Spleen (tissue), 11 donors: ENCODE measurements at regions not wholly inside any gene's neighbourhood (a gene's known extent, or its start where the extent isn't known, plus 50 kb on each side); places are given as distances from the start of the nearest gene placed in this dataset.

Experiments
- DNase-seq: peaks from one replicate; pipeline ENCODE4 v3.0.0-alpha.2; 2020
- H3K27ac ChIP-seq, 8 donors: fragments of 200-600 bp; sonication (generic) in 7 of 8; 1 replicate in 4 of 8; 2 replicates in 4 of 8; pipeline versions ENCODE4 v1.5.0 to v1.8.0; 2016 to 2021; ENCODE audit warnings: inconsistent platforms in 4 of 8, mild to moderate bottlenecking in 4 of 8, moderate library complexity in 1 of 8
- H3K27me3 ChIP-seq, 7 donors: fragments of 200-600 bp; sonication (generic) in 6 of 7; replicated peaks in 1 of 7; 1 replicate in 4 of 7; 2 replicates in 3 of 7; pipeline versions ENCODE4 v1.5.0 to v1.8.0; 2016 to 2021; ENCODE audit warnings: inconsistent platforms in 3 of 7, mild to moderate bottlenecking in 1 of 7
- H3K36me3 ChIP-seq, 6 donors: fragments of 200-600 bp; sonication (generic) in 5 of 6; 1 replicate in 4 of 6; 2 replicates in 2 of 6; pipeline versions ENCODE4 v1.5.0 to v1.8.0; 2016 to 2021; ENCODE audit warnings: inconsistent platforms in 2 of 6
- H3K4me1 ChIP-seq, 6 donors: fragments of 200-600 bp; sonication (generic) in 5 of 6; 1 replicate in 3 of 6; 2 replicates in 3 of 6; pipeline versions ENCODE4 v1.5.0 to v1.8.0; 2016 to 2021; ENCODE audit warnings: inconsistent platforms in 3 of 6
- H3K4me3 ChIP-seq, 8 donors: fragments of 200-600 bp; sonication (generic) in 7 of 8; 1 replicate in 4 of 8; 2 replicates in 4 of 8; pipeline versions ENCODE4 v1.5.0 to v1.8.0; 2016 to 2021; ENCODE audit warnings: inconsistent platforms in 4 of 8, mild to moderate bottlenecking in 4 of 8, moderate library complexity in 2 of 8
- H3K9me3 ChIP-seq, 8 donors: fragments of 200-600 bp; sonication (generic) in 7 of 8; 1 replicate in 4 of 8; 2 replicates in 4 of 8; pipeline versions ENCODE4 v1.5.0 to v1.8.0; 2016 to 2021; ENCODE audit warnings: inconsistent platforms in 4 of 8
- CTCF ChIP-seq, 11 experiments: fragments of 200-600 bp in 7 of 11; fragments of 450-650 bp in 4 of 11; sonication (generic) in 4 of 11; IDR thresholded peaks in 8 of 11; conservative IDR thresholded peaks in 3 of 11; 1 replicate in 7 of 11; 2 replicates in 4 of 11; pipeline versions ENCODE4 v1.4.0 to v1.8.0; 2016 to 2021; ENCODE audit warnings: antibody characterized with exemption in 11 of 11, inconsistent platforms in 4 of 11, mild to moderate bottlenecking in 1 of 11
- POLR2A ChIP-seq, 3 donors: fragments of 450-650 bp; IDR thresholded peaks; one replicate each; pipeline ENCODE4 v1.5.1; 2017; ENCODE audit warnings: antibody characterized with exemption in 3 of 3, mild to moderate bottlenecking in 1 of 3
- POLR2AphosphoS5 ChIP-seq, 3 donors: sonication (generic); formaldehyde crosslinking; IDR thresholded peaks; one replicate each; pipeline ENCODE4 v1.5.1; 2017; ENCODE audit warnings: antibody characterized with exemption in 3 of 3
- WGBS, 5 donors: extraction: QIAGEN DNeasy Blood & Tissue Kit in 3 of 5; methylation state at CpG; one replicate each; pipeline versions ENCODE4 v1.1.5 to v1.1.7; 2013 to 2018; 5-methylcytosine and 5-hydroxymethylcytosine counted together
- intact Hi-C: fragments of 100-400 bp; cut with DNase I; formaldehyde crosslinking; loops from one replicate; pipeline ENCODE4 v1.15.0; 2023; ENCODE audit warnings: low total_unique reads
- donor health status: healthy with polysubstance abuse.
- donor health status: DM: no; HTN: no; CAD: no; lungs with moderate emphysema.
- donor health status: DM: no; HTN: no; CAD: no.
- donor health status: Bipolar disorder and iron deficiency.
- donor health status: healthy.
- donor health status: DM: no; HTN: no; CAD: no.
- donor health status: DM: yes; HTN: yes; CAD: no.

DNA sequence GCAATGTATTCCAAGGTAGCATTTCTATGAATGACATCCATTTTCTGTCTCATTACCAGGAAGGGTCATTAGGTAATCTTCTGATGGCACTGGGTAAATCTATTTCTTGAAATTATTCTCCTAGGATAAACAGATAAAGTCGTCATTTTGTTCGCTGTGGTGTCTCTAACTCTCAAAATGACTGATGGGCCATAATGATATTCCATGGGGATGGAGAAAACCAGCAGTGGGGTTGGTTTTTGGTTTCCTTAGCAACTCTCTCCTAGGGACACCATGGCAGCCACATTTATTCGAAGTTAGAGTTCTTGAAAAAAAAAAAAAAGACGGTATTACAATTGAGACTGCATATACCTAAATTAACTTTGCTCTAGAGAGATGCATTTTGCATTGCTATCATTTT, 231.3 kb upstream of the SLCO3A1 start:
- peaks cover 0 to 21% (median 0%) of the 10 kb centered on the region in 7 donors for H3K27me3 ChIP-seq
- H3K4me1 ChIP-seq: no peaks in the 10 kb centered on the region
- intact Hi-C loops: no loop called here
- no peak overlapping the region for H3K27ac ChIP-seq
- TF ChIP-seq CTCF (IDR thresholded peaks at IDR 0.05 in 8 of 11, conservative IDR thresholded peaks at IDR 0.05 in 3 of 11) (no peak), POLR2AphosphoS5 (IDR thresholded peaks at IDR 0.05) (no peak), POLR2A (IDR thresholded peaks at IDR 0.05) (no peak)
- DNase-seq: no peak
- H3K4me3 ChIP-seq: no peak overlapping the region
- H3K9me3 ChIP-seq: no peaks in the 10 kb centered on the region
- no peaks in the 10 kb centered on the region for H3K36me3 ChIP-seq
- 77 to 91% (median 83%) methylated on average over 4 of the region's 4 CpGs for WGBS, 5 donors

DNA sequence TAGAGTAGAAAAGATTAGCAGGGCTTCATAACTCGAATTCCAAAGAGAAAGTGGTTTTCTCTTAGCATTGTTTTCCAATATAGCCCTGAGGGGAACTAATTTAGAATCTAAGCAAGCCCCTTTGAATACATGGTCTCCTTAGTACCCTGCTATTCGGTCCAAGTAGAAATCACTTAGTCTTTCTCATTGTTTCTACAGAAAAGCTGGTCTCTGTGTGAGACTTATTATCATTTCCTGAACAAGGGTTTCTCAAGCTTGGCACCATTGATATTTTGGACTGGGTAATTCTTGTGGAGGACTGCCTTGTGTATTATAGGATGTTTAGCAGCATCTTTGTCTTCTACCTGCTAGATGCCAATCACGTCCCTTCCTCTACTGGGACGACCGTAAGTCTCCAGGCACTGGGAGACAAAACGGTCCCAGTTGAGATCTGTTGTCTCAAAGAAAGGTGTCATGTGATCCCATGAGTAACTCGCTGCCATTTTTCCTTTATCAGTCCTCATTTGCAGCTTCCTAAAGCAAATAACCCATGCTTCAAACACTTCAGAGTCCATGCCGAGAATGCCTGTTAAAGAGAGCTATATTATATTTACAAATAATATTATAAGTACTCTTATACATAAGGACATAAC, 230.7 kb upstream of the SLCO3A1 start:
- Histone ChIP-seq H3K27me3 (peaks cover 0 to 21% (median 0%) of the 10 kb centered on the region in 7 donors), H3K4me3 (no peak overlapping the region), H3K4me1 (no peaks in the 10 kb centered on the region), H3K27ac (no peak overlapping the region), H3K9me3 (no peaks in the 10 kb centered on the region), H3K36me3 (no peaks in the 10 kb centered on the region)
- no peak for DNase-seq
- 78 to 93% (median 87%) methylated on average over 8 of the region's 8 CpGs for WGBS, 5 donors
- intact Hi-C loops: no loop called here
- no peak for TF ChIP-seq POLR2AphosphoS5 (IDR thresholded peaks at IDR 0.05)
- TF ChIP-seq CTCF (IDR thresholded peaks at IDR 0.05 in 8 of 11, conservative IDR thresholded peaks at IDR 0.05 in 3 of 11): no peak
- TF ChIP-seq POLR2A (IDR thresholded peaks at IDR 0.05): no peak

- peaks cover 0 to 14% (median 0%) of the 10 kb centered on the region in 7 donors for H3K27me3 ChIP-seq
Observed at GRCh38 chr15:91624353-91624968, 229.0 kb upstream of the SLCO3A1 start.

More at GRCh38 chr15:91624353-91624968, 229.0 kb upstream of the SLCO3A1 start:
- intact Hi-C loops: no loop called here
- Histone ChIP-seq H3K36me3 (no peaks in the 10 kb centered on the region), H3K27ac (no peak overlapping the region), H3K9me3 (peaks cover 0 to 4% (median 0%) of the 10 kb centered on the region in 8 donors), H3K4me1 (no peaks in the 10 kb centered on the region), H3K4me3 (no peak overlapping the region)
- no peak for DNase-seq
- WGBS, 5 donors: 81 to 86% (median 82%) methylated on average over 2 to 3 of the region's 3 CpGs
- TF ChIP-seq POLR2A (IDR thresholded peaks at IDR 0.05) (no peak), CTCF (IDR thresholded peaks at IDR 0.05 in 8 of 11, conservative IDR thresholded peaks at IDR 0.05 in 3 of 11) (no peak), POLR2AphosphoS5 (IDR thresholded peaks at IDR 0.05) (no peak)
